ENCODE measurements at regions not wholly inside any gene's neighbourhood (a gene's known extent, or its start where the extent isn't known, plus 50 kb on each side); places are given as distances from the start of the nearest gene placed in this dataset.

DNA sequence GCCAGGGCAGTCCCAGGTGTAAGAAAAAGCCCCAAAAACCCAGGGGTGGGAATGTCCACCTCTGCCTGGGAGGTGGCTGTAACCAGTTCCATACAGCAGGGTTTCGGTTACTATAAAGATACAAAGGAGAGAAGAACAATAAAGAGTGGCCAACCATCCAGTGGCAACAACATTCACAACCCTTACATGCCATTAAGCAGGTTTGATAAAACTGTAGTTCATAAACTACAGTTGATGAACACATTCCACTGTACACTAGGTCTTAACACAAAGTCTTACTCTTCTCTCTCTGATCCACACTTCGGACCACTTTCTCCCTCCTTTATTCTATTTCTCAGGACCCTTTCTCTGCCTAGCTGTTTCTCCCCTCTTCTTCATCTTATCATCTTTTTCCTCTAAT, 152.0 kb downstream of the TLE3 start:
- 86 to 93% methylated on average over 1 of the region's 2 CpGs for WGBS, 2 experiments (ENCODE audit: insufficient coverage in 1 of 2, insufficient read length in 1 of 2)
- H3K4me1 ChIP-seq (ENCODE audit: control insufficient read depth, insufficient read depth, low read length): no peaks in the 10 kb centered on the region
- no peak overlapping the region for H3K27ac Mint-ChIP-seq
- no peak overlapping the region for H3K4me3 Mint-ChIP-seq
- no peaks in the 10 kb centered on the region for H3K27me3 ChIP-seq (ENCODE audit: control insufficient read depth, insufficient read depth, low read length, poor library complexity, severe bottlenecking)
- no peaks in the 10 kb centered on the region for H3K9me3 ChIP-seq (ENCODE audit: control insufficient read depth, low read length)
- H3K9ac ChIP-seq (ENCODE audit: extremely low read depth, low read length, poor library complexity, severe bottlenecking): no peak overlapping the region
- DNase-seq: no peak
- H3K27ac ChIP-seq (ENCODE audit: low read depth, low read length): no peak overlapping the region
- H3K4me3 ChIP-seq (ENCODE audit: low read length): no peak overlapping the region
- H3K27me3 Mint-ChIP-seq (ENCODE audit: insufficient read depth): peaks cover 2% of the 10 kb centered on the region
- no peaks in the 10 kb centered on the region for H3K36me3 ChIP-seq (ENCODE audit: control insufficient read depth, insufficient read depth, low read length)
- peaks cover 3% of the 10 kb centered on the region for H3K4me1 Mint-ChIP-seq
- H3K9me3 Mint-ChIP-seq: no peaks in the 10 kb centered on the region
- no peak for TF ChIP-seq CTCF (conservative IDR thresholded peaks at IDR 0.05)
- no peaks in the 10 kb centered on the region for H3K36me3 Mint-ChIP-seq (ENCODE audit: low read depth)

- no peak overlapping the region for H3K4me3 Mint-ChIP-seq
- peaks cover 2% of the 10 kb centered on the region for H3K27me3 Mint-ChIP-seq (ENCODE audit: insufficient read depth)
- Histone ChIP-seq H3K4me3 (ENCODE audit: low read length) (no peak overlapping the region), H3K9me3 (ENCODE audit: control insufficient read depth, low read length) (no peaks in the 10 kb centered on the region), H3K27ac (ENCODE audit: low read depth, low read length) (no peak overlapping the region), H3K27me3 (ENCODE audit: control insufficient read depth, insufficient read depth, low read length, poor library complexity, severe bottlenecking) (no peaks in the 10 kb centered on the region), H3K36me3 (ENCODE audit: control insufficient read depth, insufficient read depth, low read length) (no peaks in the 10 kb centered on the region), H3K4me1 (ENCODE audit: control insufficient read depth, insufficient read depth, low read length) (no peaks in the 10 kb centered on the region), H3K9ac (ENCODE audit: extremely low read depth, low read length, poor library complexity, severe bottlenecking) (no peak overlapping the region)
- H3K27ac Mint-ChIP-seq: no peak overlapping the region
- peaks cover 3% of the 10 kb centered on the region for H3K4me1 Mint-ChIP-seq
- no peaks in the 10 kb centered on the region for H3K36me3 Mint-ChIP-seq (ENCODE audit: low read depth)
- DNase-seq: no peak
- H3K9me3 Mint-ChIP-seq: no peaks in the 10 kb centered on the region
- TF ChIP-seq CTCF (conservative IDR thresholded peaks at IDR 0.05): peak; percentile 54
- WGBS, 2 experiments (ENCODE audit: insufficient coverage in 1 of 2, insufficient read length in 1 of 2): 87 to 89% methylated on average over 4 of the region's 4 CpGs
These were observed 150.8 kb downstream of the TLE3 start for GRCh38 chr15:69946870-69947269.

GRCh38 chr15:69947394-69947793, 150.3 kb downstream of the TLE3 start:
- peaks cover 3% of the 10 kb centered on the region for H3K4me1 Mint-ChIP-seq
- H3K27me3 Mint-ChIP-seq (ENCODE audit: insufficient read depth): peaks cover 2% of the 10 kb centered on the region
- WGBS, 2 experiments (ENCODE audit: insufficient coverage in 1 of 2, insufficient read length in 1 of 2): 93 to 100% methylated on average over 2 of the region's 2 CpGs
- no peak for DNase-seq
- no peaks in the 10 kb centered on the region for H3K27me3 ChIP-seq (ENCODE audit: control insufficient read depth, insufficient read depth, low read length, poor library complexity, severe bottlenecking)
- H3K4me1 ChIP-seq (ENCODE audit: control insufficient read depth, insufficient read depth, low read length): no peaks in the 10 kb centered on the region
- no peaks in the 10 kb centered on the region for H3K36me3 Mint-ChIP-seq (ENCODE audit: low read depth)
- no peak overlapping the region for H3K4me3 ChIP-seq (ENCODE audit: low read length)
- no peak overlapping the region for H3K9ac ChIP-seq (ENCODE audit: extremely low read depth, low read length, poor library complexity, severe bottlenecking)
- no peak overlapping the region for H3K4me3 Mint-ChIP-seq
- no peak for TF ChIP-seq CTCF (conservative IDR thresholded peaks at IDR 0.05)
- no peaks in the 10 kb centered on the region for H3K9me3 ChIP-seq (ENCODE audit: control insufficient read depth, low read length)
- H3K36me3 ChIP-seq (ENCODE audit: control insufficient read depth, insufficient read depth, low read length): no peaks in the 10 kb centered on the region
- no peak overlapping the region for H3K27ac ChIP-seq (ENCODE audit: low read depth, low read length)
- H3K27ac Mint-ChIP-seq: no peak overlapping the region
- H3K9me3 Mint-ChIP-seq: no peaks in the 10 kb centered on the region

All from endodermal cell (in vitro differentiated cells).